ENCODE measurements at regions not wholly inside any gene's neighbourhood (a gene's known extent, or its start where the extent isn't known, plus 50 kb on each side); places are given as distances from the start of the nearest gene placed in this dataset.

- no peak overlapping the region for H2BK20ac ChIP-seq (ENCODE audit: low read depth, low read length)
- TF ChIP-seq CHD1 (IDR thresholded peaks at IDR 0.05; ENCODE audit: low read depth, low read length) = no peak
- no peak for TF ChIP-seq NFE2L2 (IDR thresholded peaks at IDR 0.05; ENCODE audit: low read depth, low read length)
- TF ChIP-seq, protein P1, sequence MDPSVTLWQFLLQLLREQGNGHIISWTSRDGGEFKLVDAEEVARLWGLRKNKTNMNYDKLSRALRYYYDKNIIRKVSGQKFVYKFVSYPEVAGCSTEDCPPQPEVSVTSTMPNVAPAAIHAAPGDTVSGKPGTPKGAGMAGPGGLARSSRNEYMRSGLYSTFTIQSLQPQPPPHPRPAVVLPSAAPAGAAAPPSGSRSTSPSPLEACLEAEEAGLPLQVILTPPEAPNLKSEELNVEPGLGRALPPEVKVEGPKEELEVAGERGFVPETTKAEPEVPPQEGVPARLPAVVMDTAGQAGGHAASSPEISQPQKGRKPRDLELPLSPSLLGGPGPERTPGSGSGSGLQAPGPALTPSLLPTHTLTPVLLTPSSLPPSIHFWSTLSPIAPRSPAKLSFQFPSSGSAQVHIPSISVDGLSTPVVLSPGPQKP (IDR thresholded peaks at IDR 0.05; ENCODE audit: borderline replicate concordance, low read depth, low read length) = no peak
- no peak for TF ChIP-seq CEBPB (IDR thresholded peaks at IDR 0.05; ENCODE audit: low read depth, low read length)
- TF ChIP-seq RCOR1 (IDR thresholded peaks at IDR 0.05; ENCODE audit: insufficient replicate concordance, low read length) = no peak
- TF ChIP-seq, protein P2, sequence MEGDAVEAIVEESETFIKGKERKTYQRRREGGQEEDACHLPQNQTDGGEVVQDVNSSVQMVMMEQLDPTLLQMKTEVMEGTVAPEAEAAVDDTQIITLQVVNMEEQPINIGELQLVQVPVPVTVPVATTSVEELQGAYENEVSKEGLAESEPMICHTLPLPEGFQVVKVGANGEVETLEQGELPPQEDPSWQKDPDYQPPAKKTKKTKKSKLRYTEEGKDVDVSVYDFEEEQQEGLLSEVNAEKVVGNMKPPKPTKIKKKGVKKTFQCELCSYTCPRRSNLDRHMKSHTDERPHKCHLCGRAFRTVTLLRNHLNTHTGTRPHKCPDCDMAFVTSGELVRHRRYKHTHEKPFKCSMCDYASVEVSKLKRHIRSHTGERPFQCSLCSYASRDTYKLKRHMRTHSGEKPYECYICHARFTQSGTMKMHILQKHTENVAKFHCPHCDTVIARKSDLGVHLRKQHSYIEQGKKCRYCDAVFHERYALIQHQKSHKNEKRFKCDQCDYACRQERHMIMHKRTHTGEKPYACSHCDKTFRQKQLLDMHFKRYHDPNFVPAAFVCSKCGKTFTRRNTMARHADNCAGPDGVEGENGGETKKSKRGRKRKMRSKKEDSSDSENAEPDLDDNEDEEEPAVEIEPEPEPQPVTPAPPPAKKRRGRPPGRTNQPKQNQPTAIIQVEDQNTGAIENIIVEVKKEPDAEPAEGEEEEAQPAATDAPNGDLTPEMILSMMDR (conservative IDR thresholded peaks at IDR 0.05; ENCODE audit: low read depth, low read length) = no peak
- TF ChIP-seq BHLHE40 (IDR thresholded peaks at IDR 0.05; ENCODE audit: low read depth, low read length) = no peak
- TF ChIP-seq FOS (IDR thresholded peaks at IDR 0.05; ENCODE audit: low read depth, low read length) = no peak
- no peak for TF ChIP-seq MAFK (IDR thresholded peaks at IDR 0.05; ENCODE audit: low read depth, low read length)
- no peak for TF ChIP-seq RAD21 (IDR thresholded peaks at IDR 0.05; ENCODE audit: low read length)
- no peak for TF ChIP-seq POLR2A (IDR thresholded peaks at IDR 0.05; ENCODE audit: low read depth, low read length)
- TF ChIP-seq RFX5 (IDR thresholded peaks at IDR 0.05; ENCODE audit: low read depth, low read length) = no peak
- no peak for TF ChIP-seq MAZ (IDR thresholded peaks at IDR 0.05; ENCODE audit: borderline replicate concordance, low read depth, low read length)
- TF ChIP-seq, protein P3, sequence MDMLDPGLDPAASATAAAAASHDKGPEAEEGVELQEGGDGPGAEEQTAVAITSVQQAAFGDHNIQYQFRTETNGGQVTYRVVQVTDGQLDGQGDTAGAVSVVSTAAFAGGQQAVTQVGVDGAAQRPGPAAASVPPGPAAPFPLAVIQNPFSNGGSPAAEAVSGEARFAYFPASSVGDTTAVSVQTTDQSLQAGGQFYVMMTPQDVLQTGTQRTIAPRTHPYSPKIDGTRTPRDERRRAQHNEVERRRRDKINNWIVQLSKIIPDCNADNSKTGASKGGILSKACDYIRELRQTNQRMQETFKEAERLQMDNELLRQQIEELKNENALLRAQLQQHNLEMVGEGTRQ (IDR thresholded peaks at IDR 0.05; ENCODE audit: low read depth, low read length) = no peak
- no peak for TF ChIP-seq SMC3 (IDR thresholded peaks at IDR 0.05; ENCODE audit: low read depth, low read length)
- no peak for TF ChIP-seq MXI1 (IDR thresholded peaks at IDR 0.05; ENCODE audit: borderline replicate concordance, low read depth, low read length)
- dilution Hi-C loops (cut with HindIII; ENCODE audit: low sequenced_read_pairs, unreplicated experiment) = no loop called here
- H3K9me3 ChIP-seq (ENCODE audit: control insufficient read depth, insufficient read depth, low read length) = no peaks in the 10 kb centered on the region
- DNase-seq (no peak), ATAC-seq (ENCODE audit: low read depth) (no peak)
- H2BK15ac ChIP-seq (ENCODE audit: low read depth, low read length) = no peak overlapping the region
- H4K91ac ChIP-seq (ENCODE audit: insufficient read depth, low read depth, low read length) = no peak overlapping the region
- no peaks in the 10 kb centered on the region for H3K36me3 ChIP-seq (ENCODE audit: control insufficient read depth, insufficient read depth, low read length)
- intact Hi-C loops (cut with micrococcal nuclease) = no loop called here
- in situ Hi-C loops (cut with MboI; ENCODE audit: low sequenced_read_pairs) = no loop called here
- H3K4me1 ChIP-seq (ENCODE audit: control insufficient read depth, insufficient read depth, low read length) = no peaks in the 10 kb centered on the region; the same call in 1 of the 2 replicates
- H3K14ac ChIP-seq (replicated peaks; ENCODE audit: low read depth, low read length) = no peak overlapping the region
- H3K27me3 ChIP-seq (ENCODE audit: control insufficient read depth, insufficient read depth, low read length) = no peaks in the 10 kb centered on the region
- no peak overlapping the region for H3K27ac ChIP-seq (ENCODE audit: insufficient read depth, low read length)
- no CpG with 5 or more reads among the region's 2 CpGs for WGBS, 2 experiments (ENCODE audit: extremely low coverage in 2 of 2, insufficient read length in 1 of 2)
- H2AFZ ChIP-seq (replicated peaks; ENCODE audit: low read length, poor library complexity) = no peak overlapping the region
- ChIA-PET CTCF (interaction anchor here (1.9 kb wide), 1 partner anchor 10 kb away, joined by 6 read pairs; no protein-coding TSS in a partner anchor), POLR2A (ENCODE audit: unreplicated experiment) (no interaction called here)
- no peak overlapping the region for H4K5ac ChIP-seq (ENCODE audit: low read depth, low read length)
- H4K20me1 ChIP-seq (ENCODE audit: insufficient read depth, low read length) = no peaks in the 10 kb centered on the region
- H2BK5ac ChIP-seq (ENCODE audit: low read depth, low read length, poor library complexity, severe bottlenecking) = no peak overlapping the region
- H3K4me3 ChIP-seq (ENCODE audit: insufficient read depth, low read depth, low read length) = no peak overlapping the region
- H3K56ac ChIP-seq (ENCODE audit: extremely low read depth, insufficient read depth, low read length) = no peak overlapping the region
- no peak overlapping the region for H3K23ac ChIP-seq (ENCODE audit: low read depth, low read length)
- H3K18ac ChIP-seq (ENCODE audit: low read depth, low read length) = no peak overlapping the region
- no peak overlapping the region for H3K4ac ChIP-seq (ENCODE audit: low read depth, low read length)
- H2BK120ac ChIP-seq (ENCODE audit: low read depth, low read length) = no peak overlapping the region
- no peak overlapping the region for H3K9ac ChIP-seq (ENCODE audit: low read depth, low read length)
- H2AK5ac ChIP-seq (ENCODE audit: low read depth, low read length) = no peak overlapping the region
- H3K79me1 ChIP-seq (ENCODE audit: low read depth in 1 of 2, low read length in 2 of 2) = no peaks in the 10 kb centered on the region
- H2AK9ac ChIP-seq (replicated peaks; ENCODE audit: low read depth, low read length, poor library complexity) = no peak overlapping the region
- BruUV-seq (replicated peaks) = no TSS peak
- H4K8ac ChIP-seq (ENCODE audit: low read depth in 2 of 2, low read length in 2 of 2) = no peak overlapping the region
- no peaks in the 10 kb centered on the region for H3K9me1 ChIP-seq (ENCODE audit: insufficient read depth, low read length)
- no peak overlapping the region for H3K4me2 ChIP-seq (ENCODE audit: low read depth, low read length)
Measured at GRCh38 chr6:22632581-22633145, 63.3 kb downstream of the HDGFL1 start.
